Ovary (tissue), 7 donors: ENCODE measurements at regions not wholly inside any gene's neighbourhood (a gene's known extent, or its start where the extent isn't known, plus 50 kb on each side); places are given as distances from the start of the nearest gene placed in this dataset.

ENCODE experiments used
- DNase-seq, 5 donors: peaks; one replicate each; pipeline ENCODE4 v3.0.0-alpha.2; 2019 to 2020
- H3K27ac ChIP-seq, 2 donors: fragments of 200-600 bp; one replicate each; pipeline versions ENCODE4 v1.5.1 to v1.8.0; 2019 to 2022
- H3K27me3 ChIP-seq: fragments of 200-600 bp; one replicate; pipeline ENCODE4 v1.8.0; 2022
- H3K36me3 ChIP-seq: fragments of 200-600 bp; sonication (generic); one replicate; pipeline ENCODE4 v1.5.1; 2019
- H3K4me1 ChIP-seq: one replicate; pipeline ENCODE4 v1.8.1; 2013; ENCODE audit warnings: mild to moderate bottlenecking, moderate library complexity; ENCODE audit not compliant: insufficient read depth
- H3K4me3 ChIP-seq: fragments of 200-600 bp; sonication (generic); one replicate; pipeline ENCODE4 v1.5.1; 2017
- H3K9me3 ChIP-seq, 2 donors: fragments of 200-600 bp in 1 of 2; sonication (generic) in 1 of 2; one replicate each; pipeline versions ENCODE4 v1.5.1 to v1.8.1; 2013 to 2019; ENCODE audit warnings: mild to moderate bottlenecking in 1 of 2, moderate library complexity in 1 of 2
- CTCF ChIP-seq, 3 donors: fragments of 450-650 bp in 2 of 3; fragments of 200-600 bp in 1 of 3; IDR thresholded peaks; one replicate each; pipeline versions ENCODE4 v1.5.1 to v1.8.0; 2016 to 2022; ENCODE audit warnings: antibody characterized with exemption in 3 of 3, mild to moderate bottlenecking in 1 of 3
- EP300 ChIP-seq: sonication (generic); formaldehyde crosslinking; IDR thresholded peaks from one replicate; pipeline ENCODE4 v1.6.1; 2017; ENCODE audit warnings: antibody characterized with exemption
- POLR2A ChIP-seq: fragments of 450-650 bp; IDR thresholded peaks from one replicate; pipeline ENCODE4 v1.6.1; 2017; ENCODE audit warnings: antibody characterized with exemption, mild to moderate bottlenecking, moderate library complexity
- WGBS, 3 donors: extraction: QIAGEN DNeasy Blood & Tissue Kit in 1 of 3; methylation state at CpG; one replicate each; pipeline versions ENCODE4 v1.1.5 to v1.1.7; 2013 to 2017; 5-methylcytosine and 5-hydroxymethylcytosine counted together
- intact Hi-C, 4 donors: fragments of 100-400 bp; cut with DNase I; formaldehyde crosslinking; loops; one replicate each; pipeline versions ENCODE4 v1.11.0 to v1.15.1; 2022 to 2023
- donor health status: DM: no; HTN: no; CAD: no; lungs with moderate emphysema.
- donor health status: DM: no; HTN: no; CAD: no.
- donor health status: Bipolar disorder and iron deficiency.
- donor health status: DM: no; HTN: no; CAD: no.
- donor health status: DM: yes; HTN: yes; CAD: no.

DNA sequence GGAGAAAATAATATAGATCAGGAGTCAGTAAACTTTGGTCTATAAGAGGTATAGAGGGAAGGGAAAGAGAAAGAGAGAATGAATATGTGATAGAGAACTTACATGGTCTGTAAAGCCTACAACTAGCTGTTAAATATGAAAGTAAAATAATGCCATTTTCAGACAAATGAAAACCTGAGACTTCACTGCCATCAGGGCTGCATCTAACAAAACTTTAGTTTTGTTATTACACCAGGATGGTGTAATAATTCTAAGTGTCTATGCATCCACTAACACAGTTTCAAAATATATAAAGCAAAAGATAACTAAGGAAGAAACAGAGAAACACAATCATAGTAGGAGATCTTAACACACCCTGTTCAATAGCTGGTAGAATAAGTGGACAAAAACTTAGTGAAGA, 217.7 kb downstream of the KLF13 start:
- Histone ChIP-seq H3K27me3 (no peaks in the 10 kb centered on the region), H3K27ac (no peak overlapping the region), H3K36me3 (no peaks in the 10 kb centered on the region), H3K4me3 (no peak overlapping the region), H3K9me3 (no peaks in the 10 kb centered on the region), H3K4me1 (no peaks in the 10 kb centered on the region)
- DNase-seq = no peak
- intact Hi-C loops = no loop called here
- no peak for TF ChIP-seq POLR2A
- TF ChIP-seq EP300 = no peak
- no peak for TF ChIP-seq CTCF (IDR thresholded peaks at IDR 0.05)

DNA sequence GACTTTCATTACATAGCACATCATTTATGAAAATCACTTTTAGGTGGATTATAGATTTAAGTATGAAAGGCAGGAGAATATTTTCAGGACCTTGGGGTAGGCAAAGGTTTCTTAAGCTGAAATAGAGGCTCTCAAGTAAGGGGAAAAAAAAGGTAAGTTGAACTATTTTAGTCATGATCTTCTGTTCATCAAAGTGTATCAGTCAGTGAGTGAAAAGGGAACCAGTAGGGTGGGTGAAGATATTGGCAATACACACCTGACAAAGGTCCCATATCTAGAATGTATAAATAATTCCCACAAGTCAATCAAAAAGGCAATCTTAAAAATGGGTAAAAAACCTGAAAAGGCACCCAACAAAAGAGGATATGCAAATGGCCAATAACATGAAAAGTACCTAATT, 218.6 kb downstream of the KLF13 start:
- no peaks in the 10 kb centered on the region for H3K36me3 ChIP-seq
- TF ChIP-seq EP300 (no peak), CTCF (IDR thresholded peaks at IDR 0.05) (no peak), POLR2A (no peak)
- no peaks in the 10 kb centered on the region for H3K9me3 ChIP-seq
- intact Hi-C loops = no loop called here
- no peaks in the 10 kb centered on the region for H3K4me1 ChIP-seq
- no peak for DNase-seq
- H3K27ac ChIP-seq = no peak overlapping the region
- no peaks in the 10 kb centered on the region for H3K27me3 ChIP-seq
- H3K4me3 ChIP-seq = no peak overlapping the region

- no peaks in the 10 kb centered on the region for H3K4me1 ChIP-seq
- H3K36me3 ChIP-seq = no peaks in the 10 kb centered on the region
- H3K27ac ChIP-seq = no peak overlapping the region
- no peaks in the 10 kb centered on the region for H3K9me3 ChIP-seq
- no peak for DNase-seq
- intact Hi-C loops = no loop called here
- no peak overlapping the region for H3K4me3 ChIP-seq
- WGBS, 3 donors = 70 to 78% (median 72%) methylated on average over 8 of the region's 8 CpGs
- no peaks in the 10 kb centered on the region for H3K27me3 ChIP-seq
- TF ChIP-seq POLR2A = no peak
- no peak for TF ChIP-seq EP300
- TF ChIP-seq CTCF (IDR thresholded peaks at IDR 0.05) = no peak
Observed at GRCh38 chr15:31550211-31550977, 223.8 kb downstream of the KLF13 start.

GRCh38 chr15:31551323-31551722, 224.7 kb downstream of the KLF13 start:
- WGBS, 3 donors = 81 to 92% (median 86%) methylated on average over 5 of the region's 5 CpGs
- H3K36me3 ChIP-seq = no peaks in the 10 kb centered on the region
- H3K9me3 ChIP-seq = no peaks in the 10 kb centered on the region
- intact Hi-C loops = no loop called here
- no peak overlapping the region for H3K27ac ChIP-seq
- no peak for TF ChIP-seq POLR2A
- TF ChIP-seq EP300 = no peak
- no peak for TF ChIP-seq CTCF (IDR thresholded peaks at IDR 0.05)
- no peaks in the 10 kb centered on the region for H3K27me3 ChIP-seq
- DNase-seq = no peak
- no peaks in the 10 kb centered on the region for H3K4me1 ChIP-seq
- H3K4me3 ChIP-seq = no peak overlapping the region
